Activated naive CD8-positive, alpha-beta T cell treated with anti-CD3 and anti-CD28 coated beads, Interleukin-2, amount 50 U/mL, for 16 hours (primary cell): ENCODE measurements at regions not wholly inside any gene's neighbourhood (a gene's known extent, or its start where the extent isn't known, plus 50 kb on each side); places are given as distances from the start of the nearest gene placed in this dataset.

Experiments used
- DNase-seq: peaks from one replicate; pipeline ENCODE4 v3.0.0-alpha.2; 2020; ENCODE audit warnings: low read depth, low spot score

GRCh38 chrX:16444353-16444752, 205.6 kb upstream of the S100G start:
- no peak for DNase-seq

GRCh38 chrX:16445166-16445752, 204.7 kb upstream of the S100G start:
- DNase-seq: no peak

- no peak for DNase-seq
Observed at GRCh38 chrX:16451334-16451733, 198.6 kb upstream of the S100G start.

GRCh38 chrX:16454926-16455325, 195.0 kb upstream of the S100G start:
- DNase-seq: no peak

- no peak for DNase-seq
Observed at GRCh38 chrX:16457239-16457638, 192.7 kb upstream of the S100G start.

GRCh38 chrX:16458208-16458607, 191.8 kb upstream of the S100G start:
- DNase-seq: no peak

- no peak for DNase-seq
Observed at GRCh38 chrX:16459008-16459407, 190.9 kb upstream of the S100G start.

- DNase-seq: no peak
Observed at GRCh38 chrX:16461968-16462367, 188.0 kb upstream of the S100G start.

- no peak for DNase-seq
Observed at GRCh38 chrX:16462912-16463311, 187.0 kb upstream of the S100G start.

GRCh38 chrX:16464369-16464768, 185.6 kb upstream of the S100G start:
- DNase-seq: no peak

- DNase-seq: no peak
Observed at GRCh38 chrX:16465081-16465876, 184.7 kb upstream of the S100G start.

GRCh38 chrX:16466640-16467432, 183.1 kb upstream of the S100G start:
- DNase-seq: no peak

GRCh38 chrX:16469870-16470269, 180.1 kb upstream of the S100G start:
- DNase-seq: no peak

GRCh38 chrX:16472345-16472744, 177.6 kb upstream of the S100G start:
- DNase-seq: no peak

- DNase-seq: no peak
Observed at GRCh38 chrX:16474511-16474910, 175.4 kb upstream of the S100G start.

GRCh38 chrX:16476009-16476408, 173.9 kb upstream of the S100G start:
- no peak for DNase-seq

GRCh38 chrX:16476692-16477091, 173.3 kb upstream of the S100G start:
- no peak for DNase-seq

- no peak for DNase-seq
Observed at GRCh38 chrX:16479206-16479869, 170.6 kb upstream of the S100G start.

- no peak for DNase-seq
Observed at GRCh38 chrX:16480049-16480448, 169.9 kb upstream of the S100G start.

- DNase-seq: peak; percentile 6
Observed at GRCh38 chrX:16484338-16484737, 165.6 kb upstream of the S100G start.

GRCh38 chrX:16487620-16488385, 162.2 kb upstream of the S100G start:
- no peak for DNase-seq
